ENCODE measurements at regions not wholly inside any gene's neighbourhood (a gene's known extent, or its start where the extent isn't known, plus 50 kb on each side); places are given as distances from the start of the nearest gene placed in this dataset.

- Histone ChIP-seq H3K36me3 (ENCODE audit: control insufficient read depth in 4 of 4, insufficient read depth in 3 of 4, low read depth in 1 of 4, low read length in 3 of 4) (no peaks in the 10 kb centered on the region), H3K27ac (ENCODE audit: low read depth in 1 of 2, low read length in 2 of 2) (no peak overlapping the region), H3K4me3 (ENCODE audit: low read depth in 1 of 3, low read length in 3 of 3) (no peak overlapping the region), H3K27me3 (ENCODE audit: control insufficient read depth in 4 of 4, insufficient read depth in 4 of 4, low read length in 3 of 4) (no peaks in the 10 kb centered on the region), H3K9ac (ENCODE audit: low read depth in 1 of 2, low read length in 2 of 2) (no peak overlapping the region), H3K9me3 (ENCODE audit: control insufficient read depth in 4 of 4, low read length in 3 of 4) (peaks cover 0 to 5% (median under 1%) of the 10 kb centered on the region in 4 donors), H3K4me1 (ENCODE audit: control insufficient read depth in 4 of 4, insufficient read depth in 4 of 4, low read length in 3 of 4) (no peaks in the 10 kb centered on the region)
- no peak for TF ChIP-seq MAX (IDR thresholded peaks at IDR 0.05)
- no peak for TF ChIP-seq RXRA (IDR thresholded peaks at IDR 0.05)
- no peak for TF ChIP-seq FOXA1 (IDR thresholded peaks at IDR 0.05)
- no peak for TF ChIP-seq REST (IDR thresholded peaks at IDR 0.05)
- TF ChIP-seq JUND (IDR thresholded peaks at IDR 0.05): no peak
- TF ChIP-seq GABPA (IDR thresholded peaks at IDR 0.05 in 1 of 2, conservative IDR thresholded peaks at IDR 0.05 in 1 of 2): no peak
- no peak for TF ChIP-seq ATF3 (IDR thresholded peaks at IDR 0.05)
- no peak for TF ChIP-seq RAD21 (IDR thresholded peaks at IDR 0.05)
- TF ChIP-seq FOXA2 (IDR thresholded peaks at IDR 0.05): no peak
- no peak for TF ChIP-seq NR2F2 (IDR thresholded peaks at IDR 0.05)
- no peak for TF ChIP-seq SP1 (IDR thresholded peaks at IDR 0.05)
- TF ChIP-seq EGR1 (IDR thresholded peaks at IDR 0.05; ENCODE audit: low read depth in 2 of 2): no peak
- no peak for TF ChIP-seq CTCF (IDR thresholded peaks at IDR 0.05; ENCODE audit: low read depth, low read length, missing input control)
- no peak for TF ChIP-seq HNF4G (IDR thresholded peaks at IDR 0.05)
- TF ChIP-seq TAF1 (conservative IDR thresholded peaks at IDR 0.05): no peak
- no peak for TF ChIP-seq HNF4A (conservative IDR thresholded peaks at IDR 0.05)
- no peak for TF ChIP-seq ZBTB33 (IDR thresholded peaks at IDR 0.05)
- no peak for TF ChIP-seq YY1 (IDR thresholded peaks at IDR 0.05)
- WGBS: 83% methylated on average over 1 of the region's 1 CpG
- no peak for DNase-seq (ENCODE audit: low spot score)
Observed at GRCh38 chr12:61267474-61267873, 992.7 kb upstream of the USP15 start.
